H1 (cell line): ENCODE measurements at regions not wholly inside any gene's neighbourhood (a gene's known extent, or its start where the extent isn't known, plus 50 kb on each side); places are given as distances from the start of the nearest gene placed in this dataset.

ENCODE experiments used
- CEBPB ChIP-seq: IDR thresholded peaks from 2 replicates; pipeline ENCODE4 v1.6.1; 2012; ENCODE audit warnings: low read depth, low read length
- POLR2A ChIP-seq, 2 experiments: IDR thresholded peaks; 1 replicate in 1 of 2; 2 replicates in 1 of 2; pipeline ENCODE4 v1.6.1; 2011; ENCODE audit warnings: low read depth in 2 of 2, low read length in 2 of 2, mild to moderate bottlenecking in 2 of 2; ENCODE audit errors: control extremely low read depth in 1 of 2
- SAP30 ChIP-seq: fragments of 300-600 bp; sonication (generic); IDR thresholded peaks from 2 replicates; pipeline ENCODE4 v1.7.1; 2012; ENCODE audit warnings: low read length, moderate library complexity, mild to moderate bottlenecking, inconsistent platforms; ENCODE audit not compliant: insufficient read depth, insufficient replicate concordance

GRCh38 chr12:4211372-4211771 lies 62.2 kb upstream of the CCND2 start:
- no peak for TF ChIP-seq POLR2A (IDR thresholded peaks at IDR 0.05; ENCODE audit: control extremely low read depth in 1 of 2, low read depth in 2 of 2, low read length in 2 of 2)
- TF ChIP-seq CEBPB, result no peak
- TF ChIP-seq SAP30, result no peak
